ENCODE measurements at regions not wholly inside any gene's neighbourhood (a gene's known extent, or its start where the extent isn't known, plus 50 kb on each side); places are given as distances from the start of the nearest gene placed in this dataset.

DNA sequence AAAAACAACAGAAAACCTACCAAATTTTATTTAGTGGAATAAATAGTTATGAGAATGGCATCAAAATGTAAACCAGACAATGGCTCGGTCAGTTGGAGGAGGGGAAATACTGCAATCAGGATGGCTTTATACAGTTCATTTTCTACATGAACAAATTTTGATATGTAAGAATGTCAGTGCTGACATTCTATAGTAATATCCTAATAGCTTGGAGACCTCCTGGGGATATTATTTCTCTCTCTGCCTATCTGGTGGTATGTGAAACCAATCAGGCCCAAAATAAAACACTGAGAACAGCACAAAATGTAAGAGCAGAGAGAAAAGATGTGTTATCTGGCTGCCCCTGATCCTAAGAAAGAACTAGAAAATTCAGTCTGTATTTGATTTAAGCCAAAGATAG lies 327.7 kb downstream of the UBE3D start:
- TF ChIP-seq POLR2A (IDR thresholded peaks at IDR 0.05) (no peak), CTCF (IDR thresholded peaks at IDR 0.05) (no peak)
